ENCODE measurements at regions not wholly inside any gene's neighbourhood (a gene's known extent, or its start where the extent isn't known, plus 50 kb on each side); places are given as distances from the start of the nearest gene placed in this dataset.

DNA sequence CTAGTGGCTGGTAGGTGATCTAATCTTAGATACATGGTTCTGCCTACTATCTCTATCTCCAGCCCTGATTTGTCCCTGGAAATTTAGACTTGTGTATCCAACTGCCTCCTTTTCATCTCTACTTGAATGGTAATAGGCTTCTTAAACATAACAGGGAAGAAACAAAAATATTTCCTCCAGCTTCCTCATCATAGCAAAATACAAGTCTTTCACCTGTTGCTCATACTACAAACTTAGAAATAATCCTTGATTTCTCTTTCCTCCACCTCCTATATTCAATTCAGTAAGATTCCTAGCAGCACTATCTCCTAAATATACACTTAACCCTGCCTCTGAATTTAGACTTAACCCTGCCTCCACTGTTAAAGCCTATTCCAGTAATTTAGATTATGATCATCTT lies 373.3 kb upstream of the ACTRT1 start:
- no peaks in the 10 kb centered on the region for H3K36me3 ChIP-seq (replicated peaks in 1 of 2; ENCODE audit: control extremely low read depth in 1 of 2, control insufficient read depth in 1 of 2, extremely low read depth in 1 of 2, insufficient read depth in 2 of 2, low read length in 1 of 2)
- ChIA-PET POLR2A (no interaction called here), CTCF (no interaction called here)
- intact Hi-C loops (cut with micrococcal nuclease): no loop called here
- no peaks in the 10 kb centered on the region for H3K79me2 ChIP-seq (ENCODE audit: control insufficient read depth, insufficient read depth, low read length)
- H3K9ac ChIP-seq (ENCODE audit: low read length): no peak overlapping the region
- ATAC-seq (ENCODE audit: low read depth) (no peak), DNase-seq (no peak)
- Mint-ChIP-seq H3K27me3 (no peaks in the 10 kb centered on the region), H3K27ac (no peak overlapping the region), H3K9me3 (ENCODE audit: insufficient read depth) (no peaks in the 10 kb centered on the region), H3K4me3 (no peak overlapping the region), H3K4me1 (no peaks in the 10 kb centered on the region)
- H3K4me1 ChIP-seq (ENCODE audit: control insufficient read depth in 2 of 2, insufficient read depth in 2 of 2, low read length in 2 of 2): no peaks in the 10 kb centered on the region
- no peak overlapping the region for H3K27ac ChIP-seq (ENCODE audit: low read length in 2 of 2)
- no peak overlapping the region for H3K4me2 ChIP-seq (replicated peaks; ENCODE audit: low read depth, low read length, poor library complexity, severe bottlenecking)
- no peak overlapping the region for H3K4me3 ChIP-seq (ENCODE audit: control extremely low read depth in 1 of 5, extremely low read depth in 1 of 5, insufficient read depth in 1 of 5, low read depth in 2 of 5, low read length in 4 of 5)
- no peaks in the 10 kb centered on the region for H4K20me1 ChIP-seq (ENCODE audit: control insufficient read depth, insufficient read depth, low read length, poor library complexity, severe bottlenecking)
- no peak overlapping the region for H2AFZ ChIP-seq (ENCODE audit: insufficient read depth, low read depth, low read length, poor library complexity, severe bottlenecking)
- no peaks in the 10 kb centered on the region for H3K9me3 ChIP-seq (ENCODE audit: control extremely low read depth in 1 of 3, control insufficient read depth in 2 of 3, insufficient read depth in 1 of 3, low read length in 2 of 3)
- no peak for TF ChIP-seq EZH2 (IDR thresholded peaks at IDR 0.05; ENCODE audit: borderline replicate concordance, insufficient read depth, low read depth, low read length, poor library complexity, severe bottlenecking)
- no peak for TF ChIP-seq CTCF (IDR thresholded peaks at IDR 0.05)
- H3K27me3 ChIP-seq (replicated peaks in 1 of 4; ENCODE audit: control extremely low read depth in 1 of 4, control insufficient read depth in 3 of 4, insufficient read depth in 4 of 4, low read length in 3 of 4): no peaks in the 10 kb centered on the region

DNA sequence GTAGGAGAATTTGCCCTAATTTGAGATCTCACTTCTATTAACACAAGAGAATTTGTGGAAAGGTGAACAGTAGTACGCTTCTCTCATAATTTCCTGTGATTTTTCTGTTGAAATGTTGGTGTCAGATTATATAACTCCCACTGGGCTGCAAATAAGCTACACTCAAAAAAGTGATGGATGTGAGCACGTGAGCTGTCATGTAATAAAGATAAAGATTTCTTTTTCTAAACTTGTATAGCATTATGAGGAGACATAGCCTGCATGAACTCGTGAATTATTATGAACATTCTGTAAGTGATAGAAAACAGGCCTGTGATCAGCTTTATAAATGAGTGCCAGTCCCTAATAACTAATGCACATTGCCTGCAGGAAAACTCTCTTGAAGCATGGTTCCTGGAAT lies 356.6 kb upstream of the ACTRT1 start:
- ATAC-seq (ENCODE audit: low read depth) (no peak), DNase-seq (no peak)
- ChIA-PET POLR2A (no interaction called here), CTCF (no interaction called here)
- Histone ChIP-seq H4K20me1 (ENCODE audit: control insufficient read depth, insufficient read depth, low read length, poor library complexity, severe bottlenecking) (no peaks in the 10 kb centered on the region), H3K4me2 (replicated peaks; ENCODE audit: low read depth, low read length, poor library complexity, severe bottlenecking) (no peak overlapping the region), H3K27ac (ENCODE audit: low read length in 2 of 2) (no peak overlapping the region), H3K79me2 (ENCODE audit: control insufficient read depth, insufficient read depth, low read length) (no peaks in the 10 kb centered on the region), H3K4me3 (ENCODE audit: control extremely low read depth in 1 of 5, extremely low read depth in 1 of 5, insufficient read depth in 1 of 5, low read depth in 2 of 5, low read length in 4 of 5) (no peak overlapping the region), H3K9me3 (ENCODE audit: control extremely low read depth in 1 of 3, control insufficient read depth in 2 of 3, insufficient read depth in 1 of 3, low read length in 2 of 3) (no peaks in the 10 kb centered on the region), H3K36me3 (replicated peaks in 1 of 2; ENCODE audit: control extremely low read depth in 1 of 2, control insufficient read depth in 1 of 2, extremely low read depth in 1 of 2, insufficient read depth in 2 of 2, low read length in 1 of 2) (no peaks in the 10 kb centered on the region), H3K27me3 (replicated peaks in 1 of 4; ENCODE audit: control extremely low read depth in 1 of 4, control insufficient read depth in 3 of 4, insufficient read depth in 4 of 4, low read length in 3 of 4) (no peaks in the 10 kb centered on the region), H3K4me1 (ENCODE audit: control insufficient read depth in 2 of 2, insufficient read depth in 2 of 2, low read length in 2 of 2) (no peaks in the 10 kb centered on the region), H3K9ac (ENCODE audit: low read length) (no peak overlapping the region), H2AFZ (ENCODE audit: insufficient read depth, low read depth, low read length, poor library complexity, severe bottlenecking) (no peak overlapping the region)
- Mint-ChIP-seq H3K4me3 (no peak overlapping the region), H3K27ac (no peak overlapping the region), H3K4me1 (no peaks in the 10 kb centered on the region), H3K27me3 (no peaks in the 10 kb centered on the region), H3K9me3 (ENCODE audit: insufficient read depth) (no peaks in the 10 kb centered on the region)
- WGBS (ENCODE audit: insufficient coverage): no CpG with 5 or more reads among the region's 3 CpGs
- intact Hi-C loops (cut with micrococcal nuclease): no loop called here
- no peak for TF ChIP-seq EZH2 (IDR thresholded peaks at IDR 0.05; ENCODE audit: borderline replicate concordance, insufficient read depth, low read depth, low read length, poor library complexity, severe bottlenecking)
- no peak for TF ChIP-seq CTCF (IDR thresholded peaks at IDR 0.05)
